SKM-1 (cell line): ENCODE measurements at regions not wholly inside any gene's neighbourhood (a gene's known extent, or its start where the extent isn't known, plus 50 kb on each side); places are given as distances from the start of the nearest gene placed in this dataset.
"Not testable (repeated sequence)": the region's sequence is repeated elsewhere in the genome, so short reads cannot be mapped to it uniquely, and the experiment has no call there.

Experiments used
- DNase-seq: peaks from one replicate; lab custom pipeline; 2025; ENCODE audit not compliant: unreplicated experiment; lab: John Stamatoyannopoulos, UW

- no peak for DNase-seq
Measured at GRCh38 chr11:106482917-106483785, 405.7 kb downstream of the AASDHPPT start.

- DNase-seq, result no peak
Measured at GRCh38 chr11:106491751-106492150, 414.3 kb downstream of the AASDHPPT start.

GRCh38 chr11:106493751-106494150 is 416.3 kb downstream of the AASDHPPT start:
- DNase-seq, result no peak

GRCh38 chr11:106495046-106495445 is 417.6 kb downstream of the AASDHPPT start:
- no peak for DNase-seq

GRCh38 chr11:106496677-106497076 is 419.2 kb downstream of the AASDHPPT start:
- no peak for DNase-seq

- DNase-seq, result no peak
Measured at GRCh38 chr11:106497321-106497720, 419.9 kb downstream of the AASDHPPT start.

GRCh38 chr11:106497822-106498221 is 420.4 kb downstream of the AASDHPPT start:
- no peak for DNase-seq

GRCh38 chr11:106503901-106504300 is 426.4 kb downstream of the AASDHPPT start:
- DNase-seq, result no peak

GRCh38 chr11:106507645-106508306 is 430.3 kb downstream of the AASDHPPT start:
- no peak for DNase-seq

GRCh38 chr11:106514706-106515105 is 437.2 kb downstream of the AASDHPPT start:
- DNase-seq, result no peak

- DNase-seq, result no peak
Measured at GRCh38 chr11:106517426-106517825, 440.0 kb downstream of the AASDHPPT start.

- DNase-seq, result no peak
Measured at GRCh38 chr11:106520146-106520912, 442.9 kb downstream of the AASDHPPT start.

- no peak for DNase-seq
Measured at GRCh38 chr11:106520920-106521319, 443.5 kb downstream of the AASDHPPT start.

GRCh38 chr11:106523171-106523570 is 445.7 kb downstream of the AASDHPPT start:
- no peak for DNase-seq

GRCh38 chr11:106523921-106524320 is 446.5 kb downstream of the AASDHPPT start:
- DNase-seq, result no peak

GRCh38 chr11:106524436-106524835 is 447.0 kb downstream of the AASDHPPT start:
- DNase-seq, result no peak

GRCh38 chr11:106531648-106532047 is 454.2 kb downstream of the AASDHPPT start:
- DNase-seq, result not testable (repeated sequence)

GRCh38 chr11:106533046-106533445 is 455.6 kb downstream of the AASDHPPT start:
- no peak for DNase-seq

- no peak for DNase-seq
Measured at GRCh38 chr11:106540001-106540400, 462.5 kb downstream of the AASDHPPT start.

- no peak for DNase-seq
Measured at GRCh38 chr11:106548406-106548805, 469.9 kb downstream of the GUCY1A2 start.
